ENCODE measurements at regions not wholly inside any gene's neighbourhood (a gene's known extent, or its start where the extent isn't known, plus 50 kb on each side); places are given as distances from the start of the nearest gene placed in this dataset.

DNA sequence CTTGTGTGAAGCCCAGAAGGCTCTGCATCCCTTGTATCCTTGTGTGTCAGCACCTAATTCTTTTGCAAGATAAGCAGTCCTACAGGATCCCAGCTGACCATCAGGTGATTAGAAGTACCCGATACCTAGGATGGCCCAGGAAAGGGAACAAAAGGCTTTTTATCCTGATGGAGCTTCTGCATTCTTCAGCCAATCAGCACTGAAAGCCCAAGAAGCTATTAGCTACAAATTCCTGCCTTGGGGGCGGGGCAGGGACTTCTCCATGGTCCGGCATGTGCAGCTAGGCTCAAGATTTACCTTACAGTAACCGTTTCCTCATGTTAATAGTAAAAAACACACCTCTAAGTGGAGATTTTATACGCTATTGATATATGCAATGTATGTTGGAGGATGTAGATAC lies 264.6 kb upstream of the THUMPD2 start:
- intact Hi-C loops (cut with micrococcal nuclease): no loop called here
- H3K9me3 ChIP-seq (replicated peaks): no peaks in the 10 kb centered on the region
- peaks cover 5% of the 10 kb centered on the region for H3K4me1 ChIP-seq
- no peak for DNase-seq
- H3K27me3 ChIP-seq (ENCODE audit: low read depth): no peaks in the 10 kb centered on the region
- TF ChIP-seq CTCF (IDR thresholded peaks at IDR 0.05; ENCODE audit: borderline replicate concordance): no peak
- H3K4me3 ChIP-seq: no peak overlapping the region
- H3K27ac ChIP-seq (replicated peaks): no peak overlapping the region
- no peaks in the 10 kb centered on the region for H3K36me3 ChIP-seq

DNA sequence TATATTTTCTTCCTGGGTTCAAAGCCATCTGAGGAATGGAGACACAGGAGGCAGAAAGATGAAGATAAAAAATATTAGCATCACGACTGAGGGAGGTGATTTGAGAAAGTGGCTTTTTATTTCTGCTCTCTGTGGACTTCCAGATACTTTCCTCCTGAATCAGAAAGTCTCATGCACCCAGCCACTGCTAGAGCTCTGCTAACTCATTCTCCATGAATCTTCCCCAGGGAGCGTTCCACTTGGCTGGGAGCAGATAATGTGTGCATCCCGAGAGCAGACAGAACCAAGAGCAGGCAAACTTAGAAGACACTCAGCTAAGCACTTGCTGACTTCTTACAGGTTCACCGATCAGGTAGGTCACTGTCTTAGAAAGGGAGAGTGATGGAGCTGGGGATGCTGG lies 264.1 kb upstream of the THUMPD2 start:
- H3K4me3 ChIP-seq: no peak overlapping the region
- no peak overlapping the region for H3K27ac ChIP-seq (replicated peaks)
- DNase-seq: no peak
- H3K27me3 ChIP-seq (ENCODE audit: low read depth): no peaks in the 10 kb centered on the region
- no peaks in the 10 kb centered on the region for H3K36me3 ChIP-seq
- H3K4me1 ChIP-seq: peaks cover under 1% of the 10 kb centered on the region
- TF ChIP-seq CTCF (IDR thresholded peaks at IDR 0.05; ENCODE audit: borderline replicate concordance): no peak
- intact Hi-C loops (cut with micrococcal nuclease): no loop called here
- H3K9me3 ChIP-seq (replicated peaks): no peaks in the 10 kb centered on the region

- Histone ChIP-seq H3K27me3 (ENCODE audit: low read depth) (no peaks in the 10 kb centered on the region), H3K27ac (replicated peaks) (no peak overlapping the region), H3K9me3 (replicated peaks) (no peaks in the 10 kb centered on the region), H3K4me1 (no peaks in the 10 kb centered on the region), H3K4me3 (no peak overlapping the region), H3K36me3 (no peaks in the 10 kb centered on the region)
- TF ChIP-seq CTCF (IDR thresholded peaks at IDR 0.05; ENCODE audit: borderline replicate concordance): no peak
- DNase-seq: no peak
- intact Hi-C loops (cut with micrococcal nuclease): no loop called here
Observed at GRCh38 chr2:40041422-40042382, 262.6 kb upstream of the THUMPD2 start.

DNA sequence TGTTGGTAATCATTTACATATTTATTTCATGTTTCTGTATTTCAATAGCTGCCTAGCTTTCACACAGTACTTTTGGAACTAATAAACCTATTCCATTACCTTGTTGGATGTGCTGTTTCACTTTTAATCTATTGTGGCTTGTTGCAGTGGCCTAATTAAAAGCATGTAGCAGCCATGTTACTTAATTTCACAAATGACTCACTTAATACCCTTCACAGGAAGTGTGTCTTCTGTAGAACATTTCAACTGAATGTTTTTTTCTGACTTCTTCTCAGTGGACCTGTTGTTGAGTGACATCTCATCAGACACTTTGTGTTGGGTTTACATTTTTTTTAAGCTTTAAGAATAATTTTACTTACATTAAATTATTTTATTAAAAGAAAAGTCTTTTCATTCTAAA lies 260.5 kb upstream of the THUMPD2 start:
- intact Hi-C loops (cut with micrococcal nuclease): no loop called here
- H3K9me3 ChIP-seq (replicated peaks): peaks cover 10% of the 10 kb centered on the region
- no peak for DNase-seq
- no peaks in the 10 kb centered on the region for H3K4me1 ChIP-seq
- no peak overlapping the region for H3K27ac ChIP-seq (replicated peaks)
- H3K36me3 ChIP-seq: no peaks in the 10 kb centered on the region
- TF ChIP-seq CTCF (IDR thresholded peaks at IDR 0.05; ENCODE audit: borderline replicate concordance): no peak
- H3K4me3 ChIP-seq: no peak overlapping the region
- no peaks in the 10 kb centered on the region for H3K27me3 ChIP-seq (ENCODE audit: low read depth)

GRCh38 chr2:40038646-40039045 lies 259.6 kb upstream of the THUMPD2 start:
- no peak overlapping the region for H3K27ac ChIP-seq (replicated peaks)
- no peaks in the 10 kb centered on the region for H3K4me1 ChIP-seq
- H3K36me3 ChIP-seq: no peaks in the 10 kb centered on the region
- no peak overlapping the region for H3K4me3 ChIP-seq
- no peaks in the 10 kb centered on the region for H3K27me3 ChIP-seq (ENCODE audit: low read depth)
- intact Hi-C loops (cut with micrococcal nuclease): no loop called here
- H3K9me3 ChIP-seq (replicated peaks): peaks cover 19% of the 10 kb centered on the region
- TF ChIP-seq CTCF (IDR thresholded peaks at IDR 0.05; ENCODE audit: borderline replicate concordance): no peak
- DNase-seq: no peak

Data from left ventricle myocardium inferior (tissue), 1 donor.